Transverse colon (tissue), 4 donors: ENCODE measurements at regions not wholly inside any gene's neighbourhood (a gene's known extent, or its start where the extent isn't known, plus 50 kb on each side); places are given as distances from the start of the nearest gene placed in this dataset.
"Not testable (repeated sequence)": the region's sequence is repeated elsewhere in the genome, so short reads cannot be mapped to it uniquely, and the experiment has no call there.

Experiments
- CTCF ChIP-seq, 5 experiments: fragments of 200-600 bp in 3 of 5; fragments of 450-650 bp in 2 of 5; sonication (generic) in 3 of 5; IDR thresholded peaks; 1 replicate in 2 of 5; 2 replicates in 3 of 5; pipeline ENCODE4 v1.5.1; 2016 to 2017; ENCODE audit warnings: antibody characterized with exemption in 5 of 5, inconsistent platforms in 3 of 5, mild to moderate bottlenecking in 2 of 5, moderate library complexity in 1 of 5
- EP300 ChIP-seq: sonication (generic); formaldehyde crosslinking; IDR thresholded peaks from one replicate; pipeline ENCODE4 v1.6.1; 2017; ENCODE audit warnings: antibody characterized with exemption, low read depth
- POLR2A ChIP-seq: fragments of 450-650 bp; IDR thresholded peaks from one replicate; pipeline ENCODE4 v1.6.1; 2016; ENCODE audit warnings: antibody characterized with exemption, mild to moderate bottlenecking, moderate library complexity
- POLR2AphosphoS5 ChIP-seq, 3 donors: sonication (generic); formaldehyde crosslinking; IDR thresholded peaks; one replicate each; pipeline ENCODE4 v1.6.1; 2016; ENCODE audit warnings: antibody characterized with exemption in 3 of 3

GRCh38 chr3:127076166-127076992 is 93.5 kb downstream of the PLXNA1 start:
- TF ChIP-seq POLR2A; CTCF (IDR thresholded peaks at IDR 0.05); EP300; POLR2AphosphoS5 (IDR thresholded peaks at IDR 0.05): not testable (repeated sequence)
